Head of caudate nucleus (tissue), 42 donors: ENCODE measurements at regions not wholly inside any gene's neighbourhood (a gene's known extent, or its start where the extent isn't known, plus 50 kb on each side); places are given as distances from the start of the nearest gene placed in this dataset.
A peak's percentile ranks its signal among the peaks of the same experiment; 100 is the strongest.

Source experiments
- DNase-seq, 42 donors: peaks; one replicate each; pipeline versions ENCODE4 v3.0.0 to v3.0.0-alpha.2; 2020 to 2021; ENCODE audit warnings: mixed read lengths in 7 of 42
- intact Hi-C: fragments of 100-400 bp; cut with DNase I; formaldehyde crosslinking; loops from one replicate; pipeline ENCODE4 v1.15.0; 2022

GRCh38 chr10:129039406-129040370 lies 427.4 kb upstream of the MGMT start:
- no peak for DNase-seq
- intact Hi-C loops = loop anchor here (10.0 kb wide), 1 partner anchor 925 kb away; the partner anchor contains the start of gene EBF3

GRCh38 chr10:129040377-129040776 lies 426.7 kb upstream of the MGMT start:
- intact Hi-C loops = no loop called here
- DNase-seq = no peak

DNA sequence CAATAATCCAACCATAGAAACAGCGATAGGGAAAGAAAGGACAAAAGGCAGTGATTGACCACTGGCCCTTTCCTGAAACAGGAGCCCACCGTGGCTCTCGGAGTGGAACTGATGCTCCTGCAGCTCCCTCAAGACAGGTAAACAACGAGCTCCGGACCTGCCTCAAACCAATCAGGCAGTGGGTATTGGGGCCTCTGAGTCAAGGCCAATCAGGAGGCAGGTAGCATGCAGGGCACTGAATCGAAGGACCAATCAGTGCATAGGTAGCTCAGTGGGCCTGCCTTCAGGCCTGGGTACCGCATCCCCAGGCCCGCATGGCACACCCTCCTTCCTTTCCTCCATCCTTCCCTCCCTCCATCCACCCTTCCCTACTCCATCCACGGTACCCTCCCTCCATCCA lies 425.1 kb upstream of the MGMT start:
- no peak for DNase-seq
- intact Hi-C loops = no loop called here

DNA sequence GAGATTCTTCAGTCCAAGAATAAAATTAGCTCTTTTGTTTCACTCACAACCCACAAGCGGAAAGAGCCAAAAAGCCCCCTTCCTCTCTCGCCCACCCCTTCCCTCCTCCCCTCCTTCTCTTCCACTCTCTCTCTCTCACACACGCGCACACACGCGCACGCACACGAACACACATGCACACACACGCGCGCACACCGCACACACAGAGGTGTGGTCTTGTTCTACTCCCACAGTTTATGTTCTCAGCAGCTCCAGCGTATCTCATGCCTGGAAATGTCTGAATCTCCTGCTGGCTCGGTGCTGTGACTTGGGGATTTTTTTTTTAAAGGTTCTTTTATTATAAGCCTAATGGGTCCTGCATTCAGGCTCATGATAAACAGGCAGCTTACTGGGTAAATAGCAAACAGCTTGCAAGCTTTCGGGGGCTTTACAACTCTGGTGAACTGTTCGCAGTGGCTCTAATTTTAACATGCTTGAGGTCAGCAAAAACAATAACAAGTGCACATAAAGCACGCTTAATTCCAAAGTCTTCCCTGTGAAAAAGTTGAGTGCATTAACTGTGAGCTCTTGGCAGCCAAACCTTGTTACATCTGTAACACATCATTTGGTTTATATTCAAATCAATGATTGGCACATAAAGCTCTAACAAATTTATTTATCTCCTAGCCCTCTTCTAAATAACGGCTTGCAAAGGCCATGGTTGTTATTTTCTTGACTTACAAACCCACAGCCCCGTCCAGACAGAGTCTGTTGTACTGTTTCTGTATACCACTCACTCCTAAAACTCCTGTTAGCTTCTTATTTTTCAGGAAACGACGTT lies 424.1 kb upstream of the MGMT start:
- intact Hi-C loops = no loop called here
- DNase-seq = peak in 2 of 42 donors; percentile 10 to 20

DNA sequence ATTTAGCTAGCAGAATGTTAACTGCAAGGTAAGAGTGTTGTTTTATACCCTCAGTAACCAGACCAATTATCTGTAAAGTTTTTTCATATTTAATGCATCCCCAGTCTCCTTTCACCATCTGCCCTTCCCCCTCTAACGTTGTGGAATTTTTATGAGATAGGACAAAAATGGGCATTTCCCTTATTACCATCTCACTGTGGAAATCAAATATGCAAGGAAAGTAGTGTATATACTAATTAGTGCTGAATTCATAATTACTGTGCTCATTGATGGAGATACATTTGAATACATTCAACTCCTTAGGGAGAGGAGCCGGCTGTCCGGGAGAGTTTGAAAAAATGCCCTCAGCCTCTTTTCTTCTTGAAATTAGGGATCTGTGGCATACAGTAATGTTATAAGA lies 423.4 kb upstream of the MGMT start:
- no peak for DNase-seq
- intact Hi-C loops = no loop called here

DNA sequence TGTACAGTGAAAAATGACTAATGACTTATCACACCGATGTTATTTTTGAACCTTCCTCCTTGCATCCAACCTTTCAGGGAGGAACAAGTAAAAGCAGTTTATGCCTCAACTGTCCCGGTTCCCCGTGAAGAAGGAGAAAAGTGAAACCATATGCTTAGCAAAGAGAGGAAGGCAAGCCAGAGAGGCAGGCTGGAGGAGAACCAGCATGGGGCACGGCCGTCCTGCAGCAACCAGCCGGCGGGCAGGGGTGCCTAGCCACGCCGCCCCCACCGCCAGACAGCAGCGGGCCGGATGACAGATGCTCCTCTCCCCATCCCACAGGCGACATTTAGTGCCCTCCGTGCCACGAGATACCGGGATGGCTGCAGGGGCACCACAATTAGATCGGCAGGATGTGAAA lies 421.4 kb upstream of the MGMT start:
- no peak for DNase-seq
- intact Hi-C loops = no loop called here

GRCh38 chr10:129046065-129046681 lies 420.9 kb upstream of the MGMT start:
- intact Hi-C loops = no loop called here
- no peak for DNase-seq

- no peak for DNase-seq
- intact Hi-C loops = no loop called here
These were observed 420.1 kb upstream of the MGMT start for GRCh38 chr10:129046962-129047361.

GRCh38 chr10:129047600-129047999 lies 419.4 kb upstream of the MGMT start:
- intact Hi-C loops = no loop called here
- DNase-seq = no peak

DNA sequence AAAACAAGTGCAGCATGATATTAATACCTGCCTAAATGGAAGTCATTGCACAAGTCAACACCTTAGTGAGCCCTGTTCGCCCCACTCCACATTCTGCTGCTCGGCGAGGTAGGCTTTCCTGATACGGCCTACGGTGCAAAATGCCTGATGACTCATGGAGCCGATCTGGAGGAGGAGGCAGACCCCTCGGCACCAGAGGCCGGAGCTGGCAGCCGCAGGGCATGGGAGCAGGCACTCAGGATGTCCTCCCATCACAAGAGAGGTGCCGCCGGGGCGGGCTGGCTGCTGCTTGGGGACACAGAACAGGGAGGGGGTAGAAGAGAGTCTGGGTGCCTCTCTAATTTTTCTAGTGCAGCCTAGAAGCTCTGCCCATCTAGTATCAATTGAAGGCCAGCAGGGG lies 418.5 kb upstream of the MGMT start:
- intact Hi-C loops = no loop called here
- DNase-seq = no peak

- intact Hi-C loops = no loop called here
- DNase-seq = no peak
These were observed 417.5 kb upstream of the MGMT start for GRCh38 chr10:129049501-129049900.

DNA sequence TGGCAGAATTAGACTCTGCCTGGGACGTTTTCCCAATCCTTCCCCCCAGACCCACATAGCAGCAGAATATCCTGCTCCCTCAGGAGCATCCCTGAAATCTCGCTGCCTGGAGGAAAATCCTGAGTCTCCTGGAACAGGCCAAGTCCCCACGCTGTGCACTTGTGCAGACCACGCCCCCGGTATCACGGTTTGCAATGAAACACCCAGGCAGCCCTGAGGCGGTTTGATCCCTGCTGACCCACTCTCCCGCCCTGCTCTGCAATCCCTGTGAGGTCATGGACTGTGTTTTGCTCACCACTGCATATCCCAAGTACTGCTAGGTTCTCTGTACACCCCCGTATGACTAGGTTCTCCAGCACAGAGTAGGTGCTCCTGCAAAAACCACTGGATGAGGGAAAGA lies 411.8 kb upstream of the MGMT start:
- no peak for DNase-seq
- intact Hi-C loops = no loop called here

DNA sequence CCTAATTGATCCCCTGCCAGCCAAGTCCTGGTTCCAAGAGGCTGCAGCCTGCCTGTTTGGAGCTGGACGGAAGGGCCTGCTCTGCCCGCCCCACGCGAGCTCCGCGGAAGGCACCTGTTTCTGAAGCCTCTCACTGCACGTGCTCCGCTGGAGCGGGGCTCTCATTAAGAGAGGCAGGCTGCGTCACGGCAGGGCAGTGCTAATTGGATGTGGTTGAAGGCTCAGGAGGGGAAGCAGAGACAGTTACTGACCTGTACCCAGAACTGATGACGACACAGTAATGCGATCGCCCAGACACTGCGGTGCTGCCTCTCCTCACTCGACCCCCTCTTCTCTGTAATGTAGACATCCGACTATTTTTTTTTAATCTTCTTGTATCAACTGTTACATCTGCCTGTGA lies 411.1 kb upstream of the MGMT start:
- DNase-seq = peak in 1 of 42 donors; percentile 3

GRCh38 chr10:129056734-129057689 lies 410.0 kb upstream of the MGMT start:
- intact Hi-C loops = no loop called here
- DNase-seq = no peak

More for the DNA sequence above, 411.1 kb upstream of the MGMT start:
- intact Hi-C loops = no loop called here

DNA sequence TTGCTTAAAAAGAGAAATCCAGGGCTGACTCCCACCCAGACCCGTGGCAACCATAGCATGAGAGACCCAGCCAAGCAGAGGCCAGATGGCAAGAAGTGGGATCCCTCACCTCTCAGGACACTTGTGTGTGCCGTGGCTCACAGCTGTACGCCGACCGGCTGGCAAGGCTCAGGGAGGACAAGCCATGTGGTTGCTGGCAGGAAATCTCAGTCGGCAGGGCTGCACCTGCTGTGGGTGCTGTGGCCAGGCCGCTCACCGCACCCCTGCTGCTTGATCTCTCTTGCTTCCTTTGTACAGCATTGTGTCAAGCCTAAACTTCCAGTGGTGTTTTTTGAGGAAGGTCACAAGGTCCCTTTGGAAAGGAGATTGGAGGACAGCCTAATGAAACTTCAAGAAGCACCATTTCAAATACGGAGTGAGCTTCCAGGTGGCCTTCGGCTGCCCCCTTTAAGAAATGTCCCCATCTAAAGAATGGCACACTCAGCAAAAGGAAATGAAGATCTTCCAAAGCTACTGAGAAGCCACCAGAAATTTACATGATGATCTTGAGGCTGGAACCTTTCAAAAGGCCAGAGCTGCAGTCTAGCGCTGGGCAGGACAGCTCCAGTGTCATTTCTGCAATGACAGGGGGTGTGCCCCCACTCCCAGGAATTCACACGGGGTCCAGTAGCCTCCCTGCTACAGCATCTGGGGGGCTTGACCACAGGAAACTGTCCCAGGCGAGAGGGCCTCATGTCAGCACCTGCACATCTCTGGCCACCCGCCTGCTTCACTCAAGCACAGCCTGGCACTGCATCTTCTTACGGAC lies 409.0 kb upstream of the MGMT start:
- DNase-seq = peak in 1 of 42 donors; percentile 40
- intact Hi-C loops = no loop called here

- DNase-seq = peak in 1 of 42 donors; percentile 36
- intact Hi-C loops = no loop called here
These were observed 408.3 kb upstream of the MGMT start for GRCh38 chr10:129058664-129059155.

DNA sequence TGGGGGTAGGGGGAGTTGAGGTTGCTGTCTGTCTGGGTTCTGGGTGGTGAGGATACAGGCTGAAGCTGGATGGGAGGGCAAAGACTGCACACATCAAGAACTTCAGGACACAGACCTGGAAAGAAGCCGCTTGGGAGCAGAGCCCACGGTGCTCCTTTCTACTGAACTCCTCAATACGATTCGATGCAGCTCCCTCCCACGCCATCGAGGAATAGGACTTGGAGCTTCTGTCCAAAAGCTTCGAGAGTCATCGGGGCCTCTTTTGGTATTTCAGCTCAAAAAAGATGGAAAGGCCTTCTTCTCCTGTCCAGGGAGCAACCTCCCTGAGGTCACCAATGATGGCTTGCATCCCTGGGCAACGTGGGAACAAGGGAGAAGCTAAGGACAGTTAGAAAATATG lies 407.1 kb upstream of the MGMT start:
- DNase-seq = peak in 1 of 42 donors; percentile 29
- intact Hi-C loops = no loop called here

DNA sequence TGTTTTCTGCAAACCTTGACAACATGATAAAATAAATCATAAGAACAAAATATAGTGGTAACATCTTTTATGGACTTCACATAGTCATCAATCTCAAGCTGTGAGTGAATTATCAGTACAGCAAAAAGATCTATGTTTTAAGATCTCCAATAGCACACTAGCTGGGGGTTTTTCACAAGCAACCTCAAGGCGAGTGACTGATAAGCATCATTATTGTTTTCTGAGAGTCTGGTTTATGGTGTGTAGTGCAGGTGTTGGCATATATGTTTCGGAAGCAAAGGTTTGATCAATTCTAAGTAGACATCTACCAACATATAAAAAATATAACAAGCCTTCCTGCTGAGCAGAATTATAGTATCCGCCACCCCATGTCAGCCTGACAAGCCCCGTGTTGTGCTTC lies 403.8 kb upstream of the MGMT start:
- intact Hi-C loops = no loop called here
- DNase-seq = no peak
